Karpas-422 (cell line): ENCODE measurements at regions not wholly inside any gene's neighbourhood (a gene's known extent, or its start where the extent isn't known, plus 50 kb on each side); places are given as distances from the start of the nearest gene placed in this dataset.

Experiments
- DNase-seq: peaks from one replicate; pipeline ENCODE4 v3.0.0-alpha.2; 2015
- H2AFZ ChIP-seq: fragments of 200-600 bp; sonication (generic); 2 replicates; pipeline ENCODE4 v1.6.1; 2014; ENCODE audit warnings: antibody characterized with exemption, low read length, mixed read lengths
- H3K27ac ChIP-seq: fragments of 200-600 bp; sonication (generic); 2 replicates; pipeline ENCODE4 v1.5.1; 2014; ENCODE audit warnings: mild to moderate bottlenecking, low read length, moderate library complexity
- H3K27me3 ChIP-seq: fragments of 200-600 bp; sonication (generic); 2 replicates; pipeline ENCODE4 v1.6.1; 2014; ENCODE audit warnings: low read length, mixed read lengths
- H3K36me3 ChIP-seq: fragments of 200-600 bp; sonication (generic); 2 replicates; pipeline ENCODE4 v1.6.1; 2014; ENCODE audit warnings: low read length, mixed read lengths; ENCODE audit not compliant: insufficient read depth
- H3K4me1 ChIP-seq: fragments of 200-600 bp; sonication (generic); 2 replicates; pipeline ENCODE4 v1.6.1; 2014; ENCODE audit warnings: mild to moderate bottlenecking, low read length, mixed read lengths
- H3K4me2 ChIP-seq: fragments of 200-600 bp; sonication (generic); 2 replicates; pipeline ENCODE4 v1.6.1; 2014; ENCODE audit warnings: low read length, low read depth, mild to moderate bottlenecking; ENCODE audit not compliant: poor library complexity, severe bottlenecking
- H3K4me3 ChIP-seq: fragments of 200-600 bp; sonication (generic); 2 replicates; pipeline ENCODE4 v1.5.1; 2014; ENCODE audit warnings: mild to moderate bottlenecking, antibody characterized with exemption, low read length, mixed read lengths
- H3K79me2 ChIP-seq: fragments of 200-600 bp; sonication (generic); 2 replicates; pipeline ENCODE4 v1.6.1; 2014; ENCODE audit warnings: mild to moderate bottlenecking, low read length, mixed read lengths
- H3K9ac ChIP-seq: fragments of 200-600 bp; sonication (generic); 2 replicates; pipeline ENCODE4 v1.6.0; 2014; ENCODE audit warnings: low read length
- H3K9me2 ChIP-seq: fragments of 200-600 bp; sonication (generic), shearing (Covaris generic); replicated peaks from 2 replicates; pipeline ENCODE4 v1.6.0; 2014; ENCODE audit warnings: mild to moderate bottlenecking, low read length, moderate library complexity; ENCODE audit not compliant: insufficient read depth
- H3K9me3 ChIP-seq: fragments of 300-700, 200-600 bp; sonication (generic); 2 replicates; pipeline ENCODE4 v1.6.1; 2014; ENCODE audit warnings: low read length, mixed read lengths
- H4K20me1 ChIP-seq: fragments of 200-600 bp; sonication (generic); 2 replicates; pipeline ENCODE4 v1.6.1; 2014; ENCODE audit warnings: mild to moderate bottlenecking, antibody characterized with exemption, low read length, low read depth; ENCODE audit not compliant: insufficient read depth

DNA sequence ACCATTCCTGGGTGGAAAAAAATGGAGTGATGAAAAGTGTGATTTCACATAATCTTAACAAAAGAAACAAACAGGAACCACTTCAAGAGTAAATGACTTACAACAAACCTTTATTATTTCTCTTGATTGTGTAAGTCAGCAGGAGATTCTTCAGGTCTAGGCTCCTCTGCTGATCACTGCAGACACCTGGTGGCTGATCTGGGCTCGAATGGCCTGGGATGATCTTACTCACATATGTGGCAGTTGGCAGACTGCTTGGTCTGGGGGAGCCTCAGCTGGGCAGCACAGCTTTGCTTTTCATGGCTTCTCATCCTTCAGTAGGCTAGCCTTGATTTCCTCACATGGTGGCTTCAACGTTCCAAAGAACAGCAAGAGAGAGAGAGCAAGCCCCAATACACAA is 215.4 kb upstream of the PRICKLE1 start:
- no peak overlapping the region for H3K27ac ChIP-seq
- no peaks in the 10 kb centered on the region for H3K36me3 ChIP-seq
- H3K27me3 ChIP-seq, result no peaks in the 10 kb centered on the region
- no peaks in the 10 kb centered on the region for H4K20me1 ChIP-seq
- no peaks in the 10 kb centered on the region for H3K9me3 ChIP-seq
- H3K4me1 ChIP-seq, result no peaks in the 10 kb centered on the region
- H2AFZ ChIP-seq, result no peak overlapping the region
- no peaks in the 10 kb centered on the region for H3K79me2 ChIP-seq
- H3K9ac ChIP-seq, result no peak overlapping the region
- DNase-seq, result no peak
- H3K9me2 ChIP-seq, result no peaks in the 10 kb centered on the region
- H3K4me3 ChIP-seq, result no peak overlapping the region
- no peak overlapping the region for H3K4me2 ChIP-seq

DNA sequence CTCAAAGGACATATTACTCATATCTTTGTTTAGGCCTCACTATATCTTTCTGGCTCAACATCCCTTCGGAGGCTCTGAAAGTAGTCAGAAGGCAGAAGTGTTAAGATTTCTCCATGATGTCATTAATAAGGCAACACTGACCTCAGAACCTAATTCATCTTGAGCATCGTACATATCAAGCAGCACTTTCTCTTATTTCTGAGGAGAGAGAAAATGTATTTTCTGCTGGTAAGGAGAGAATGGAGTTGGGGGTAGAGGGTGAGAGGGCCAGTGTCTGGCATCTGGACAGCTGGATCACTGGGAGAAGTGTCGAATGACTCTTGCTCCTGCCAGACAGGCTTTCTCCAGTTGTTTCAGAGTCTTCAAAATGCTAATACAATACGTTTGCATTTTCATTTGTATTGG is 213.2 kb upstream of the PRICKLE1 start:
- no peaks in the 10 kb centered on the region for H3K27me3 ChIP-seq
- no peak overlapping the region for H3K4me2 ChIP-seq
- H3K27ac ChIP-seq, result no peak overlapping the region
- no peak for DNase-seq
- no peak overlapping the region for H3K9ac ChIP-seq
- H2AFZ ChIP-seq, result no peak overlapping the region
- no peaks in the 10 kb centered on the region for H3K4me1 ChIP-seq
- no peaks in the 10 kb centered on the region for H3K79me2 ChIP-seq
- H3K4me3 ChIP-seq, result no peak overlapping the region
- no peaks in the 10 kb centered on the region for H3K9me3 ChIP-seq
- no peaks in the 10 kb centered on the region for H3K36me3 ChIP-seq
- no peaks in the 10 kb centered on the region for H4K20me1 ChIP-seq
- H3K9me2 ChIP-seq, result no peaks in the 10 kb centered on the region

DNA sequence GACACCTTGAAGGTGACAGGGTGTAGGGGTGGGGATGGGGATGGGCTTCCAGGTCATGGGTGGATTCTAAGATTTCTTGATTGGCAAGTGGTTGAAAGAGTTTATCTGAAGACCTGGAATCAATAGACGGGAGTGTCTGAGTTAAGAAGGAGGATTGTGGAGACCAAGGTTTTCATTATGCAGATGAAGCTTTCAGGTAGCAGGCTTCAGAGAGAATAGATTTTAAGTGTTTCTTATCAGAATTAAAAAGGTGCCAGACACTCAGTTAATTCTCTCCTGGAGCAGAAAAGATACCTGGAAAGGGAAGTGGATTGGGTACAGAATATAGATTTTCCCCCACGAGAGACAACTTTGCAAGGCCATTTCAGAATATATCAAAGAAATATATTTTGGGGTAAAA is 211.7 kb upstream of the PRICKLE1 start:
- Histone ChIP-seq H3K9me2 (no peaks in the 10 kb centered on the region), H3K36me3 (no peaks in the 10 kb centered on the region), H3K9me3 (no peaks in the 10 kb centered on the region), H3K4me3 (no peak overlapping the region), H3K79me2 (no peaks in the 10 kb centered on the region), H3K27me3 (no peaks in the 10 kb centered on the region), H3K9ac (no peak overlapping the region), H3K4me1 (no peaks in the 10 kb centered on the region), H3K27ac (no peak overlapping the region), H3K4me2 (no peak overlapping the region), H2AFZ (no peak overlapping the region), H4K20me1 (no peaks in the 10 kb centered on the region)
- DNase-seq, result no peak

DNA sequence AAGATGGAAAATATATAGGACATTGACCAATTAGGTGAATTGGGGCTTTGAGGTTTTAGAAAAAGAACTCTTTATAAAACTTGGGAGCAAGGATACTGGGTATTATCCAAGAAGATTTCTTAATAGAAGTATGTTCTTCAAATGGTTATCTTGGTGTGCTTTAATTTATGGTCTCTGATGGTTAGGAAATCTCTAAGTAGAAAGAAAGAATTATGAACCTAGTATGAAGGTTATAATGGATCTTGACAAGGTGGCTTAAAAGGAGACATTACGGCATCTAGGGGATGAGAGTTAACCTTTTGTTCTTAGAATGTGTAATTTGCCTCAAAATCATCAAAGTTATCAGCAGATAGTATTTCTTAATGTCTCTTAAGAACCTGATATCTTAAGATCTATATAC is 210.4 kb upstream of the PRICKLE1 start:
- no peaks in the 10 kb centered on the region for H3K79me2 ChIP-seq
- no peaks in the 10 kb centered on the region for H3K9me2 ChIP-seq
- H3K27me3 ChIP-seq, result no peaks in the 10 kb centered on the region
- H3K9me3 ChIP-seq, result no peaks in the 10 kb centered on the region
- H3K4me3 ChIP-seq, result no peak overlapping the region
- DNase-seq, result no peak
- no peak overlapping the region for H3K9ac ChIP-seq
- no peak overlapping the region for H3K27ac ChIP-seq
- H4K20me1 ChIP-seq, result no peaks in the 10 kb centered on the region
- H3K4me2 ChIP-seq, result no peak overlapping the region
- no peaks in the 10 kb centered on the region for H3K36me3 ChIP-seq
- no peak overlapping the region for H2AFZ ChIP-seq
- H3K4me1 ChIP-seq, result no peaks in the 10 kb centered on the region

DNA sequence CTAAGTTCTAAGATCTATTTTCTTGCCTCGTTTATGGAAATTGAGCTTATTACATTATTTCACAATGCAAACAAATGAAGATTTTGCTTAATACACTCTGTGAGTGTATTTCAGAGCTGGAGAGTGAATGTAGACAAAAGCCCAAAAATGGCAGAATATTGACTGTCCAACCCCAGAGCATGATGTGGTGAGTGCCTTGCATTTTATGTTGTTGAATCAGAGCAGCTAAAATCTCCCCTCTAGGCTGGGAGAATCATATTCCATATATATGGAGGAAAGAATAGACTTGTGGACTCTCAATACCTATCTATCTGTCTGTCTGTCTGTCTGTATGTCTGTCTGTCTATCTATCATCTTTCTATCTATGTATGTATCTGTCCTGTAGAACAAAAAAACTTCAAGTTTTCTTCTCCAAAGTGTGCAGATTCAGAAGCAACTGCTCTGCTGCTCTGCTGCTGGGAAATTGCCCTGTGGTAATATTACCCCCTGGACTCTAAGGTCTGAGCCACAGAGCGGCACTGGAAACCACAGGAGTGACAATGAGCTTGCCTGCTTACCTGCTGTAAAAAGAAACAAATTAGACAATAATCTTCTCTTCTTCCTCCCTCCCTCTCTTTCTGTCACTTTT is 209.4 kb upstream of the PRICKLE1 start:
- H3K9me2 ChIP-seq, result no peaks in the 10 kb centered on the region
- H3K4me3 ChIP-seq, result no peak overlapping the region
- no peak overlapping the region for H3K9ac ChIP-seq

DNA sequence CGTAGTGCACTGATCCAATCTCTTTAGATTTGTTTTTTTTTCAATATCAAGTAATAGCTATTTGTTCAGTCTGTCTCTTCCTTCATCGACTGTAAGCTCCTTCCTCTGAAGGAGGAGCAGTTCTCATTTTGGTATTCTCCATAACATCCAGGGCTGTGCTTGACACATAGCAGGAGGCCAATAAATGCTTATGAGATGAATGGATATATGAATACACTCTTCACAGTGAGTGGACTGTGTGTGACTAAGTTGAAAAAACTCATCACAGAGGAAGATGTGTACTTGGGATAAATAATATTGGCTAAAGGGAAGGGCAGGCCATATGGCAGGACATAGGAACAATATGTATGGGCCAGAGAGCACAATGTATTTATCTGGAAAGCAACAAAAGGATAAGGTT is 205.3 kb upstream of the PRICKLE1 start:
- no peak overlapping the region for H3K4me3 ChIP-seq
- no peak overlapping the region for H3K27ac ChIP-seq
- H3K36me3 ChIP-seq, result no peaks in the 10 kb centered on the region
- no peaks in the 10 kb centered on the region for H3K79me2 ChIP-seq
- no peaks in the 10 kb centered on the region for H3K27me3 ChIP-seq
- H2AFZ ChIP-seq, result no peak overlapping the region
- H3K9ac ChIP-seq, result no peak overlapping the region
- no peak for DNase-seq
- H3K4me2 ChIP-seq, result no peak overlapping the region
- H3K9me2 ChIP-seq, result no peaks in the 10 kb centered on the region
- no peaks in the 10 kb centered on the region for H3K4me1 ChIP-seq
- H3K9me3 ChIP-seq, result no peaks in the 10 kb centered on the region
- no peaks in the 10 kb centered on the region for H4K20me1 ChIP-seq

More for the DNA sequence above, 209.4 kb upstream of the PRICKLE1 start:
- no peak for DNase-seq
- Histone ChIP-seq H3K27me3 (no peaks in the 10 kb centered on the region), H3K36me3 (no peaks in the 10 kb centered on the region), H3K9me3 (no peaks in the 10 kb centered on the region), H3K79me2 (no peaks in the 10 kb centered on the region), H3K4me2 (no peak overlapping the region), H3K4me1 (no peaks in the 10 kb centered on the region), H2AFZ (no peak overlapping the region), H3K27ac (no peak overlapping the region), H4K20me1 (no peaks in the 10 kb centered on the region)

DNA sequence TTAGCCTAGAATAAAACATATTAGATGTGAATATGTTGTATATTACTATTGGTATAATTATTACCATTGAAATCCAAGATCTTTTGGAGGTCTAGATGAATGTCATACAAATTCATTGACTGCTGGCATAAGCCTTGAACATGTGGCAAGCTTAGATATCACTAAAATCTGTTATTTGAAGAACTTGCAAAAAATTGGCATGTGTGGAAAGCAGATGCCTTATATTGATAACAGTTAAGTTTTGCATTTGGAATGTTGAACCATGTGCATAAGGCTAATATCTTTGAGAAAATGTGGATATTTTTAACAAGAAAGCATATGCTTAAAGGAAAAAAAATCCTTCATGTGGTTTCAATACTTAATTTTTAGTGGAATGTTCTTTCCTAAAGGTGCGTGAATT is 203.6 kb upstream of the PRICKLE1 start:
- H3K9me3 ChIP-seq, result no peaks in the 10 kb centered on the region
- H3K9me2 ChIP-seq, result no peaks in the 10 kb centered on the region
- no peaks in the 10 kb centered on the region for H3K27me3 ChIP-seq
- no peak overlapping the region for H3K27ac ChIP-seq
- no peak overlapping the region for H3K9ac ChIP-seq
- no peak overlapping the region for H3K4me3 ChIP-seq
- H2AFZ ChIP-seq, result no peak overlapping the region
- no peaks in the 10 kb centered on the region for H3K79me2 ChIP-seq
- H3K4me1 ChIP-seq, result no peaks in the 10 kb centered on the region
- H3K4me2 ChIP-seq, result no peak overlapping the region
- H3K36me3 ChIP-seq, result no peaks in the 10 kb centered on the region
- H4K20me1 ChIP-seq, result no peaks in the 10 kb centered on the region
- DNase-seq, result no peak

DNA sequence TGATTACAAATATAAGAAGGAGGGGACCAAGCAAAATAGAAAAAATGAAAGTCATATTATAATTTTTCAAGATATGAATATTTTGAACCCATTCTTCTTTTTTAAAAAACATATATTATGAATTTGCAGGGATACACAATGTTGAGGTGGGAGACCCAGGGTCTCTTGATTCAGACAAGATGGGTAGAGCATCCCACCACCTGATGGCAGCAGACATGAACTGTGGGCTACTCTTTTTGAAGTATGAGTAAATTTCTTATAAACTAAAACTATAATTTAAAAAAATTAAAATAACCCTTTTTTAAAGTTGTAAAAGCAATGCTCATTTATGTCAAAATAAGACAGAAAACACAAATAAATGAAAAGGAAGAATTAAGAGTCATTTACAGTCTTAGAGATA is 202.7 kb upstream of the PRICKLE1 start:
- Histone ChIP-seq H3K9me3 (no peaks in the 10 kb centered on the region), H2AFZ (no peak overlapping the region), H3K79me2 (no peaks in the 10 kb centered on the region), H3K36me3 (no peaks in the 10 kb centered on the region), H3K9me2 (no peaks in the 10 kb centered on the region), H3K4me1 (no peaks in the 10 kb centered on the region), H3K27ac (no peak overlapping the region), H3K4me3 (no peak overlapping the region), H3K27me3 (no peaks in the 10 kb centered on the region), H4K20me1 (no peaks in the 10 kb centered on the region), H3K4me2 (no peak overlapping the region), H3K9ac (no peak overlapping the region)
- no peak for DNase-seq

DNA sequence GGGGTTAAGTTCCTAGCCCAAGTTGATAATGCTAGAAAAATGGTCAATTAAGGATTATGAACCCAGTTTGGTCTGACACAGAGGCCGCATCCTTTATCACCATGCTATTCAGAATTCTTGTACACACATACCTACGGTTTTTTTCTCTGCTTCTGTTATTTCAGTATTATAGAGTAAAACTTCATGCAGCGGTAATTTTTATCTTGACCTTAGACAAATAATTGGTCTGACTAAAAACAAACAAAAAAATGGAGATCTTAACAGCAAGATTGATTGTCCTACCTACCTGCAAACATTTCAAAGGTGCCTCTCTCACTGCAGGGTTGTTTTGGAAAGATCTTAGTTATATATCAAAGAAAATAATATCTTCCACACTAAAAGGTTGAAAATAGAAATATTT is 201.9 kb upstream of the PRICKLE1 start:
- no peak overlapping the region for H3K9ac ChIP-seq
- H3K36me3 ChIP-seq, result no peaks in the 10 kb centered on the region
- no peak overlapping the region for H3K4me2 ChIP-seq
- H3K4me3 ChIP-seq, result no peak overlapping the region
- no peaks in the 10 kb centered on the region for H3K79me2 ChIP-seq
- H3K27me3 ChIP-seq, result no peaks in the 10 kb centered on the region
- no peaks in the 10 kb centered on the region for H4K20me1 ChIP-seq
- H3K27ac ChIP-seq, result no peak overlapping the region
- H2AFZ ChIP-seq, result no peak overlapping the region
- no peaks in the 10 kb centered on the region for H3K4me1 ChIP-seq
- no peak for DNase-seq
- H3K9me2 ChIP-seq, result no peaks in the 10 kb centered on the region
- H3K9me3 ChIP-seq, result no peaks in the 10 kb centered on the region
